Cardiac muscle cell (in vitro differentiated cells and primary cell): ENCODE measurements at regions not wholly inside any gene's neighbourhood (a gene's known extent, or its start where the extent isn't known, plus 50 kb on each side); places are given as distances from the start of the nearest gene placed in this dataset.
A peak's percentile ranks its signal among the peaks of the same experiment; 100 is the strongest.

ENCODE experiments used
- DNase-seq, 2 donors: peaks; one replicate each; pipeline versions ENCODE4 v3.0.0 to v3.0.0-alpha.2; 2010 to 2017; ENCODE audit warnings: low read depth in 1 of 2, low spot score in 1 of 2
- H3K27ac ChIP-seq: fragments of 200-600 bp; sonication (generic); 2 replicates; pipeline ENCODE4 v1.5.1; 2016
- H3K27me3 ChIP-seq: fragments of 200-600 bp; sonication (generic); 2 replicates; pipeline ENCODE4 v1.6.0; 2016; ENCODE audit warnings: control low read depth
- H3K36me3 ChIP-seq: fragments of 200-600 bp; sonication (generic); 2 replicates; pipeline ENCODE4 v1.5.1; 2016; ENCODE audit warnings: control low read depth
- H3K4me1 ChIP-seq: fragments of 200-600 bp; sonication (generic); 2 replicates; pipeline ENCODE4 v1.8.1; 2017; ENCODE audit warnings: low read depth, mild to moderate bottlenecking, mixed run types
- H3K4me3 ChIP-seq: fragments of 200-600 bp; sonication (generic); 2 replicates; pipeline ENCODE4 v1.5.1; 2016; ENCODE audit warnings: mild to moderate bottlenecking
- H3K9me3 ChIP-seq: fragments of 200-600 bp; sonication (generic); 2 replicates; pipeline ENCODE4 v1.5.1; 2017; ENCODE audit warnings: low read depth, mild to moderate bottlenecking, control low read depth
- CTCF ChIP-seq: IDR thresholded peaks from 2 replicates; pipeline ENCODE4 v1.5.1; 2012; ENCODE audit warnings: low read depth, mild to moderate bottlenecking, low read length

GRCh38 chr16:86196687-86197391 is 297.9 kb downstream of the IRF8 start:
- DNase-seq: no peak
- Histone ChIP-seq H3K4me3 (no peak overlapping the region), H3K4me1 (peaks cover 59% of the 10 kb centered on the region), H3K9me3 (no peaks in the 10 kb centered on the region), H3K36me3 (no peaks in the 10 kb centered on the region), H3K27ac (peak overlapping the region; percentile 91), H3K27me3 (no peaks in the 10 kb centered on the region)
- TF ChIP-seq CTCF: no peak

GRCh38 chr16:86198206-86199118 is 299.5 kb downstream of the IRF8 start:
- Histone ChIP-seq H3K4me3 (no peak overlapping the region), H3K36me3 (no peaks in the 10 kb centered on the region), H3K27me3 (no peaks in the 10 kb centered on the region), H3K27ac (no peak overlapping the region), H3K9me3 (no peaks in the 10 kb centered on the region), H3K4me1 (peaks cover 59% of the 10 kb centered on the region)
- DNase-seq: no peak
- no peak for TF ChIP-seq CTCF

GRCh38 chr16:86199182-86199581 is 300.2 kb downstream of the IRF8 start:
- no peak for DNase-seq

GRCh38 chr16:86199871-86200695 is 301.1 kb downstream of the IRF8 start:
- peaks cover 50% of the 10 kb centered on the region for H3K4me1 ChIP-seq

More at GRCh38 chr16:86199182-86199581, 300.2 kb downstream of the IRF8 start:
- H3K4me3 ChIP-seq: no peak overlapping the region
- no peak for TF ChIP-seq CTCF
- H3K36me3 ChIP-seq: no peaks in the 10 kb centered on the region
- H3K27me3 ChIP-seq: no peaks in the 10 kb centered on the region
- H3K27ac ChIP-seq: no peak overlapping the region
- H3K9me3 ChIP-seq: no peaks in the 10 kb centered on the region
- H3K4me1 ChIP-seq: peaks cover 59% of the 10 kb centered on the region

More at GRCh38 chr16:86199871-86200695, 301.1 kb downstream of the IRF8 start:
- DNase-seq: no peak
- no peaks in the 10 kb centered on the region for H3K36me3 ChIP-seq
- H3K4me3 ChIP-seq: no peak overlapping the region
- H3K27me3 ChIP-seq: no peaks in the 10 kb centered on the region
- no peak overlapping the region for H3K27ac ChIP-seq
- no peaks in the 10 kb centered on the region for H3K9me3 ChIP-seq
- TF ChIP-seq CTCF: no peak
